PC-3 (cell line): ENCODE measurements at regions not wholly inside any gene's neighbourhood (a gene's known extent, or its start where the extent isn't known, plus 50 kb on each side); places are given as distances from the start of the nearest gene placed in this dataset.

Source experiments
- EZH2 ChIP-seq: fragments of 300-600 bp; sonication (generic); IDR thresholded peaks from one replicate; pipeline ENCODE4 v1.6.1; 2017; ENCODE audit warnings: antibody characterized with exemption, mild to moderate bottlenecking, low read length; ENCODE audit not compliant: unreplicated experiment
- TF ChIP-seq, protein P1 (sequence below): fragments of 300-600 bp; sonication (generic); conservative IDR thresholded peaks from 2 replicates; pipeline ENCODE4 v1.5.1; 2017; ENCODE audit warnings: antibody characterized with exemption, low read depth, mild to moderate bottlenecking, low read length

DNA sequence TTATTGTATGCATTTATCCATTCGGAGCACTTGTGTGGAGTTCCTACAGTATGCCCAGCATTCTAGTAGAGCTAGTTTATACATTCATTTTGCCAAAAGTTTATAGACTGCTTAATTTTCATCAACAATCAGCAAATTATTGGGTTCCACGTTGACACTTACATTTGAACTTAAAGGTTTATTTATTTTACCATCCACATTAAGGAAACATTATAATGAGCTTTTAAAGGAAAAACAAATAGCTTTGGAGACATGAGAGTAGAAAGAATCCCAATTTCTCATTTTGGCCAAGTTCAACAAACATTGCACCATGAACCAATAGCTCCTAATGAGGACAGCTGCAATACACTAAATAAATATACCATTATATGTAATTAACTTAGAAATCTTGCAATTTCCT is 501.2 kb upstream of the SMIM21 start:
- TF ChIP-seq, protein P1, sequence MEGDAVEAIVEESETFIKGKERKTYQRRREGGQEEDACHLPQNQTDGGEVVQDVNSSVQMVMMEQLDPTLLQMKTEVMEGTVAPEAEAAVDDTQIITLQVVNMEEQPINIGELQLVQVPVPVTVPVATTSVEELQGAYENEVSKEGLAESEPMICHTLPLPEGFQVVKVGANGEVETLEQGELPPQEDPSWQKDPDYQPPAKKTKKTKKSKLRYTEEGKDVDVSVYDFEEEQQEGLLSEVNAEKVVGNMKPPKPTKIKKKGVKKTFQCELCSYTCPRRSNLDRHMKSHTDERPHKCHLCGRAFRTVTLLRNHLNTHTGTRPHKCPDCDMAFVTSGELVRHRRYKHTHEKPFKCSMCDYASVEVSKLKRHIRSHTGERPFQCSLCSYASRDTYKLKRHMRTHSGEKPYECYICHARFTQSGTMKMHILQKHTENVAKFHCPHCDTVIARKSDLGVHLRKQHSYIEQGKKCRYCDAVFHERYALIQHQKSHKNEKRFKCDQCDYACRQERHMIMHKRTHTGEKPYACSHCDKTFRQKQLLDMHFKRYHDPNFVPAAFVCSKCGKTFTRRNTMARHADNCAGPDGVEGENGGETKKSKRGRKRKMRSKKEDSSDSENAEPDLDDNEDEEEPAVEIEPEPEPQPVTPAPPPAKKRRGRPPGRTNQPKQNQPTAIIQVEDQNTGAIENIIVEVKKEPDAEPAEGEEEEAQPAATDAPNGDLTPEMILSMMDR, result no peak
- TF ChIP-seq EZH2, result no peak
